Osteocyte (in vitro differentiated cells): ENCODE measurements at regions not wholly inside any gene's neighbourhood (a gene's known extent, or its start where the extent isn't known, plus 50 kb on each side); places are given as distances from the start of the nearest gene placed in this dataset.

Source experiments
- DNase-seq: peaks from one replicate; pipeline ENCODE4 v3.0.0; 2021; ENCODE audit warnings: mixed read lengths; ENCODE audit not compliant: unreplicated experiment; ENCODE audit errors: extremely low spot score
- H3K27ac Mint-ChIP-seq: one replicate; pipeline ENCODE4 v1.8.0; 2021; ENCODE audit warnings: mild to moderate bottlenecking, mixed read lengths; ENCODE audit not compliant: unreplicated experiment
- H3K27me3 Mint-ChIP-seq: one replicate; pipeline ENCODE4 v1.8.0; 2021; ENCODE audit warnings: mixed read lengths; ENCODE audit not compliant: unreplicated experiment
- H3K36me3 Mint-ChIP-seq: one replicate; pipeline ENCODE4 v1.8.0; 2021; ENCODE audit warnings: mixed read lengths; ENCODE audit not compliant: unreplicated experiment
- H3K4me1 Mint-ChIP-seq: one replicate; pipeline ENCODE4 v1.8.0; 2021; ENCODE audit warnings: mixed read lengths; ENCODE audit not compliant: unreplicated experiment
- H3K4me3 Mint-ChIP-seq: one replicate; pipeline ENCODE4 v1.8.0; 2021; ENCODE audit warnings: mild to moderate bottlenecking, moderate library complexity, mixed read lengths; ENCODE audit not compliant: unreplicated experiment
- H3K9me3 Mint-ChIP-seq: one replicate; pipeline ENCODE4 v1.8.0; 2021; ENCODE audit warnings: mixed read lengths; ENCODE audit not compliant: unreplicated experiment
- TF ChIP-seq, protein P1 (sequence below): fragments of 200-600 bp; sonication (generic); IDR thresholded peaks from 2 replicates; pipeline ENCODE4 v1.5.0; 2021; ENCODE audit warnings: antibody characterized with exemption, mild to moderate bottlenecking, moderate library complexity

DNA sequence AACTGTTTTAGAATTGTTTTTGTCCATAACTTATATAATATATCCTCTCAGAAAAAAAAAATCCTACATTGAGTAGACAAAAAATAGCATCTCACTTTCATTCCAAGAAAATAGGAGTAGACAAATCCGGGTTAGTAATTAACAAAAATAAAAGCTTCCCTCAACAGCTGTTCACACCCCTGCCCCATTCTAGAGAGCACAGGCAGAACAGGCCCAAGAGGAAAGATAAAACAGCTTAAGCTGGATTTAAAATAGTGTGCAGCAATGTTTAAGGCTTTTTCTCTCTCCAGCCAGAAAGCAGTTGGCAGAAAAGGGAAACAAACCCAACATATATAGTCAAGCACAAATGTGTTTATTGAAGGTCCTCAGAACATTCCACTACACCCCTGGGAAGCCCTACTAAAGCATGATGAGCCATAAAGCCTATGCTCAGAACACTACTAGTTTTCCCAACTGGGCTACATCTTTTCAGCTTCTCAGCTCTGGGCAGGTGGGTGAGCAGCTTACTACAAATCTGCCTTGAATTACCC lies 189.9 kb downstream of the MTERF1 start:
- Mint-ChIP-seq H3K4me1 (peaks cover 25% of the 10 kb centered on the region), H3K4me3 (no peak overlapping the region), H3K36me3 (no peaks in the 10 kb centered on the region), H3K27me3 (no peaks in the 10 kb centered on the region), H3K9me3 (peaks cover 4% of the 10 kb centered on the region), H3K27ac (no peak overlapping the region)
- TF ChIP-seq, protein P1, sequence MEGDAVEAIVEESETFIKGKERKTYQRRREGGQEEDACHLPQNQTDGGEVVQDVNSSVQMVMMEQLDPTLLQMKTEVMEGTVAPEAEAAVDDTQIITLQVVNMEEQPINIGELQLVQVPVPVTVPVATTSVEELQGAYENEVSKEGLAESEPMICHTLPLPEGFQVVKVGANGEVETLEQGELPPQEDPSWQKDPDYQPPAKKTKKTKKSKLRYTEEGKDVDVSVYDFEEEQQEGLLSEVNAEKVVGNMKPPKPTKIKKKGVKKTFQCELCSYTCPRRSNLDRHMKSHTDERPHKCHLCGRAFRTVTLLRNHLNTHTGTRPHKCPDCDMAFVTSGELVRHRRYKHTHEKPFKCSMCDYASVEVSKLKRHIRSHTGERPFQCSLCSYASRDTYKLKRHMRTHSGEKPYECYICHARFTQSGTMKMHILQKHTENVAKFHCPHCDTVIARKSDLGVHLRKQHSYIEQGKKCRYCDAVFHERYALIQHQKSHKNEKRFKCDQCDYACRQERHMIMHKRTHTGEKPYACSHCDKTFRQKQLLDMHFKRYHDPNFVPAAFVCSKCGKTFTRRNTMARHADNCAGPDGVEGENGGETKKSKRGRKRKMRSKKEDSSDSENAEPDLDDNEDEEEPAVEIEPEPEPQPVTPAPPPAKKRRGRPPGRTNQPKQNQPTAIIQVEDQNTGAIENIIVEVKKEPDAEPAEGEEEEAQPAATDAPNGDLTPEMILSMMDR: no peak
- DNase-seq: no peak

DNA sequence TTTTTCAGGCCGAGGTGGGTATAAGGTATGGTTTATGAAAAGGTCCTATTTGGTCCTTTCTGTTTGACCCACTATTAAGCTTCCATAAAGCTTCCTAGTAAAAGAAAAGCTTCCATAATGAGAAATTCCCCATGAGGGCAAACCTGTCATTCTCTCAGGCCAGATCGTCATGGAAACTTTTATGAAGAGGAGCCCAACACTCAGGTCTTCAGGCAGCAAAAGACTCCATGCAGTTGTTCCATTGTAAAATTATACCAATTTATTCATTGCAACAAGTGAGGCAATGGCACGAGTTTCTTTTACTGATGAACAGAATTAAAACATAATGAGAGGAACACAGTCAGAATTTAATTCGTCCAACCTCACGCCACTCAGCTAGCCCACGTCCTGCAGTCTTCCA lies 188.6 kb downstream of the MTERF1 start:
- peaks cover 4% of the 10 kb centered on the region for H3K9me3 Mint-ChIP-seq
- H3K4me1 Mint-ChIP-seq: peaks cover 25% of the 10 kb centered on the region
- TF ChIP-seq, protein P1: no peak
- H3K27me3 Mint-ChIP-seq: no peaks in the 10 kb centered on the region
- H3K27ac Mint-ChIP-seq: no peak overlapping the region
- H3K36me3 Mint-ChIP-seq: no peaks in the 10 kb centered on the region
- H3K4me3 Mint-ChIP-seq: no peak overlapping the region
- no peak for DNase-seq

GRCh38 chr7:91692800-91693199 lies 187.7 kb downstream of the MTERF1 start:
- H3K27ac Mint-ChIP-seq: no peak overlapping the region
- no peaks in the 10 kb centered on the region for H3K27me3 Mint-ChIP-seq
- H3K4me3 Mint-ChIP-seq: no peak overlapping the region
- H3K36me3 Mint-ChIP-seq: no peaks in the 10 kb centered on the region
- TF ChIP-seq, protein P1: no peak
- H3K4me1 Mint-ChIP-seq: peaks cover 25% of the 10 kb centered on the region
- no peaks in the 10 kb centered on the region for H3K9me3 Mint-ChIP-seq
- no peak for DNase-seq

DNA sequence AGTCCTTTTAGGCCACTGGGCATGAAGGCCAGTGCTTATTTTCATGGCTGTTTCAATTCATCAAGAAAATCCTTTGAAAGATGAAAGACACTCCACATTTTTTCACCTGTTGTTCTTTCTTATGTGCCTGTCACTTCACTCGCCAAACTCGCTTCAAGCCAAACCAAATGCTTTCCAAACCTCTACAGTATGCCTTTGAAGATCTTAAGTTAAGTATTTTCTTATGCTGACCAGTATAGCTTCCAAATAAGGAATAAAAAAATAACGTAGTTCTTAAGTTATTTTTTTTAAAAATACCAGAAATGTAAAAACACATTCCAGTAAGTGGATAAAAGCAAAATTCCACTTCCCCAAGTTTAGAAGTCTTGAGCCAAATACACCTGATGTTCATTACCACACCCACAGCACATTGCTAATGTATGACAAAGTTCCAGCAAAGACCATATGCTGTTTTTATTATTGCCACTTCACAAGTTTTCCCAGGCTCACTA lies 186.1 kb downstream of the MTERF1 start:
- DNase-seq: no peak
- H3K27me3 Mint-ChIP-seq: no peaks in the 10 kb centered on the region
- TF ChIP-seq, protein P1: no peak
- H3K27ac Mint-ChIP-seq: peak overlapping the region; percentile 38
- H3K36me3 Mint-ChIP-seq: no peaks in the 10 kb centered on the region
- no peak overlapping the region for H3K4me3 Mint-ChIP-seq
- H3K4me1 Mint-ChIP-seq: peaks cover 25% of the 10 kb centered on the region
- no peaks in the 10 kb centered on the region for H3K9me3 Mint-ChIP-seq

DNA sequence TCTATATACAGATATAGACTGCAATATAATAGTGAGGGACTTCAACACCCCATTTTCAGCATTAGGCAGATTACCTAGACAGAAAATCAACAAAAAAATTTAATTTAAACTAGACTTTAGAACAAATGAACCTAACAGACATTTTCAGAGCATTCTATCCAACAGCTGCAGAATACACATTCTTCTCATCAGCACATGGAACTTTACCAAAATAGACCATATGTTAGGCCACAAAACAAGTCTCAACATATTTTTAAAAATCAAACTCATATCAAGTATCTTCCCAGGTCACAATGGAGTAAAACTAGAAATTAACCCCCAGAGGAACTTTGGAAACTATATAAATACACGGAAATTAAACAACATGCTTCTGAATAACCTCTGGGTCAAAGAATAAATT lies 169.6 kb downstream of the MTERF1 start:
- TF ChIP-seq, protein P1: no peak
- no peak for DNase-seq
- Mint-ChIP-seq H3K4me3 (no peak overlapping the region), H3K27ac (no peak overlapping the region), H3K27me3 (peaks cover 3% of the 10 kb centered on the region), H3K9me3 (peaks cover 28% of the 10 kb centered on the region), H3K36me3 (peaks cover 1% of the 10 kb centered on the region), H3K4me1 (no peaks in the 10 kb centered on the region)
